LNCAP (cell line): ENCODE measurements at regions not wholly inside any gene's neighbourhood (a gene's known extent, or its start where the extent isn't known, plus 50 kb on each side); places are given as distances from the start of the nearest gene placed in this dataset.

Source experiments
- CTCF ChIP-seq: fragments of 450-650 bp; IDR thresholded peaks from 2 replicates; pipeline ENCODE4 v1.5.1; 2017; ENCODE audit warnings: mild to moderate bottlenecking

- TF ChIP-seq CTCF: no peak
Measured at GRCh38 chr3:187567021-187567420, 103.2 kb downstream of the SST start.

- no peak for TF ChIP-seq CTCF
Measured at GRCh38 chr3:187565701-187566100, 104.5 kb downstream of the SST start.

DNA sequence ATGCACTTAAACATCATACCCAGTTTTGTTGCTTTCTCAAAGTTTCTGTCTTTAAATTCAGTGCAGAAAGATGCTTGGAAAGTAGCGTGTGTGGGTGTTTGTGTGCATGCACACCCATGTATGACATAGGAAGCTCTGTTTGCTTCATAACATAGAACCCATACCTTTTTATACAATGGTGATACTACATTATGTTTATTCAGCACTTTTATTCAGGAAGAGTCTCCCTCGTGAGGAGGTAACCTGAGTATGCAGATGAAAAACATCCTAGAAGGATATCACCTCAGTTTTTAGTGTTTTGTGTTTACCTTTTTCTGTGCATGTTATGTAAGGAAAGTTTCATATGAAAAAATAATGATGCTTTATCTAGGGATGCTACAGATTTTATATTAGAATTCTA is 111.2 kb downstream of the SST start:
- TF ChIP-seq CTCF: no peak

GRCh38 chr3:187551416-187551815 is 118.8 kb downstream of the SST start:
- no peak for TF ChIP-seq CTCF

- TF ChIP-seq CTCF: no peak
Measured at GRCh38 chr3:187550446-187550845, 119.7 kb downstream of the SST start.

- TF ChIP-seq CTCF: no peak
Measured at GRCh38 chr3:187545366-187545765, 124.8 kb downstream of the SST start.

DNA sequence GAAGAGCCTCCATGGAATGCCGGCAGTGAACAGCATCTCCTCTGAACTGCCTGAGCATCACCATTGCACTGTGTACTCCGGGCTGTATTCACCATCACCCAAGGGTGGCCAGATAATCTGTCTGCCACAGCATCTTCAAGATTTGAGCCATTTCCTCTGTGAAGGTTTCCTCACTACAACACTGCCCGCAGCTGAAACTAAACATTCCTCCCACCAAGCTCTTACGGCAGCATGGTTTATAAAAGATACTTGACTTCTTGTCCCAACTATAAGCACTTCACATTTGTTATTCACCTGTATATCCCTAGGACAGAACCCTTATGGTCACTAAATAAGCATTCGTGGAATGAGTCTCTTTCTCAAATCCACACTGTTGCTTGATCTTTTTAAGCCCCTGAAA is 125.9 kb downstream of the SST start:
- TF ChIP-seq CTCF: no peak

- TF ChIP-seq CTCF: no peak
Measured at GRCh38 chr3:187540847-187541246, 129.3 kb downstream of the SST start.
